ENCODE measurements at regions not wholly inside any gene's neighbourhood (a gene's known extent, or its start where the extent isn't known, plus 50 kb on each side); places are given as distances from the start of the nearest gene placed in this dataset.

GRCh38 chr3:151949706-151950105, 76.3 kb downstream of the SUCNR1 start:
- Histone ChIP-seq H3K9me3 (ENCODE audit: low read depth) (peaks cover 3% of the 10 kb centered on the region), H3K36me3 (ENCODE audit: low read depth) (no peaks in the 10 kb centered on the region), H3K27ac (no peak overlapping the region), H3K9me2 (ENCODE audit: insufficient read depth) (no peaks in the 10 kb centered on the region), H4K20me1 (ENCODE audit: insufficient read depth) (no peaks in the 10 kb centered on the region), H3F3A (ENCODE audit: insufficient read depth) (peaks cover 10% of the 10 kb centered on the region; the same call in 1 of the 2 replicates), H3K27me3 (replicated peaks; ENCODE audit: insufficient read depth) (no peaks in the 10 kb centered on the region), H3K79me2 (ENCODE audit: insufficient read depth) (no peaks in the 10 kb centered on the region), H2AFZ (no peak overlapping the region), H3K9ac (no peak overlapping the region), H3K4me2 (ENCODE audit: unreplicated experiment) (no peak overlapping the region), H3K4me1 (ENCODE audit: insufficient read depth) (peaks cover 17% of the 10 kb centered on the region), H3K4me3 (no peak overlapping the region)
- TF ChIP-seq EZH2phosphoT487 (IDR thresholded peaks at IDR 0.05; ENCODE audit: insufficient read depth, low read depth) (no peak), EZH2 (IDR thresholded peaks at IDR 0.05; ENCODE audit: insufficient read depth, poor library complexity, severe bottlenecking) (no peak)
- in situ Hi-C loops (cut with MboI): no loop called here
- WGBS, 2 experiments (ENCODE audit: low coverage in 1 of 2, low lambda C conversion rate in 2 of 2, missing lambda C conversion rate in 2 of 2): 94 to 95% methylated on average over 4 of the region's 4 CpGs
- no peak for DNase-seq

GRCh38 chr3:151955356-151955755, 81.9 kb downstream of the SUCNR1 start:
- Histone ChIP-seq H3K9me2 (ENCODE audit: insufficient read depth) (no peaks in the 10 kb centered on the region), H3K4me1 (ENCODE audit: insufficient read depth) (no peaks in the 10 kb centered on the region), H3K4me3 (no peak overlapping the region), H3F3A (ENCODE audit: insufficient read depth) (no peaks in the 10 kb centered on the region), H3K9ac (no peak overlapping the region), H4K20me1 (ENCODE audit: insufficient read depth) (no peaks in the 10 kb centered on the region), H3K79me2 (ENCODE audit: insufficient read depth) (no peaks in the 10 kb centered on the region), H2AFZ (no peak overlapping the region), H3K4me2 (ENCODE audit: unreplicated experiment) (no peak overlapping the region), H3K27me3 (replicated peaks; ENCODE audit: insufficient read depth) (no peaks in the 10 kb centered on the region), H3K9me3 (ENCODE audit: low read depth) (no peaks in the 10 kb centered on the region), H3K27ac (no peak overlapping the region), H3K36me3 (ENCODE audit: low read depth) (no peaks in the 10 kb centered on the region)
- in situ Hi-C loops (cut with MboI): no loop called here
- TF ChIP-seq EZH2phosphoT487 (IDR thresholded peaks at IDR 0.05; ENCODE audit: insufficient read depth, low read depth) (no peak), EZH2 (IDR thresholded peaks at IDR 0.05; ENCODE audit: insufficient read depth, poor library complexity, severe bottlenecking) (no peak)
- 87 to 90% methylated on average over 1 of the region's 1 CpG for WGBS, 2 experiments (ENCODE audit: low coverage in 1 of 2, low lambda C conversion rate in 2 of 2, missing lambda C conversion rate in 2 of 2)
- no peak for DNase-seq

- Histone ChIP-seq H3K4me1 (ENCODE audit: insufficient read depth) (0 out of 2 replicates have a peak, but pooled peaks cover 4% of the 10 kb centered on the region), H4K20me1 (ENCODE audit: insufficient read depth) (no peaks in the 10 kb centered on the region), H3K4me3 (no peak overlapping the region), H3K9me3 (ENCODE audit: low read depth) (no peaks in the 10 kb centered on the region), H3K36me3 (ENCODE audit: low read depth) (no peaks in the 10 kb centered on the region), H3K9me2 (ENCODE audit: insufficient read depth) (no peaks in the 10 kb centered on the region), H3K79me2 (ENCODE audit: insufficient read depth) (no peaks in the 10 kb centered on the region), H3K4me2 (ENCODE audit: unreplicated experiment) (no peak overlapping the region), H2AFZ (no peak overlapping the region), H3K27ac (no peak overlapping the region), H3F3A (ENCODE audit: insufficient read depth) (no peaks in the 10 kb centered on the region), H3K9ac (no peak overlapping the region), H3K27me3 (replicated peaks; ENCODE audit: insufficient read depth) (no peaks in the 10 kb centered on the region)
- TF ChIP-seq EZH2 (IDR thresholded peaks at IDR 0.05; ENCODE audit: insufficient read depth, poor library complexity, severe bottlenecking) (no peak), EZH2phosphoT487 (IDR thresholded peaks at IDR 0.05; ENCODE audit: insufficient read depth, low read depth) (no peak)
- in situ Hi-C loops (cut with MboI): no loop called here
- WGBS, 2 experiments (ENCODE audit: low coverage in 1 of 2, low lambda C conversion rate in 2 of 2, missing lambda C conversion rate in 2 of 2): 38 to 44% methylated on average over 4 of the region's 4 CpGs
- DNase-seq: no peak
These were observed 87.6 kb downstream of the SUCNR1 start for GRCh38 chr3:151960961-151961580.

GRCh38 chr3:151962352-151962751, 88.9 kb downstream of the SUCNR1 start:
- no peak for DNase-seq
- TF ChIP-seq EZH2phosphoT487 (IDR thresholded peaks at IDR 0.05; ENCODE audit: insufficient read depth, low read depth): no peak
- no peak for TF ChIP-seq EZH2 (IDR thresholded peaks at IDR 0.05; ENCODE audit: insufficient read depth, poor library complexity, severe bottlenecking)
- no peaks in the 10 kb centered on the region for H3K9me3 ChIP-seq (ENCODE audit: low read depth)
- no peaks in the 10 kb centered on the region for H4K20me1 ChIP-seq (ENCODE audit: insufficient read depth)
- H2AFZ ChIP-seq: no peak overlapping the region
- no peak overlapping the region for H3K27ac ChIP-seq
- no peaks in the 10 kb centered on the region for H3K79me2 ChIP-seq (ENCODE audit: insufficient read depth)
- no peak overlapping the region for H3K4me2 ChIP-seq (ENCODE audit: unreplicated experiment)
- 51 to 58% methylated on average over 1 of the region's 1 CpG for WGBS, 2 experiments (ENCODE audit: low coverage in 1 of 2, low lambda C conversion rate in 2 of 2, missing lambda C conversion rate in 2 of 2)
- H3K4me3 ChIP-seq: no peak overlapping the region
- 0 out of 2 replicates have a peak, but pooled peaks cover 4% of the 10 kb centered on the region for H3K4me1 ChIP-seq (ENCODE audit: insufficient read depth)
- no peaks in the 10 kb centered on the region for H3K36me3 ChIP-seq (ENCODE audit: low read depth)
- H3K27me3 ChIP-seq (replicated peaks; ENCODE audit: insufficient read depth): no peaks in the 10 kb centered on the region
- no peaks in the 10 kb centered on the region for H3F3A ChIP-seq (ENCODE audit: insufficient read depth)
- H3K9ac ChIP-seq: no peak overlapping the region
- no peaks in the 10 kb centered on the region for H3K9me2 ChIP-seq (ENCODE audit: insufficient read depth)
- in situ Hi-C loops (cut with MboI): no loop called here

- Histone ChIP-seq H4K20me1 (ENCODE audit: insufficient read depth) (no peaks in the 10 kb centered on the region), H3K4me3 (no peak overlapping the region), H3K9me2 (ENCODE audit: insufficient read depth) (no peaks in the 10 kb centered on the region), H3K9ac (no peak overlapping the region), H2AFZ (no peak overlapping the region), H3K79me2 (ENCODE audit: insufficient read depth) (no peaks in the 10 kb centered on the region), H3K4me2 (ENCODE audit: unreplicated experiment) (no peak overlapping the region), H3K27me3 (replicated peaks; ENCODE audit: insufficient read depth) (no peaks in the 10 kb centered on the region), H3K36me3 (ENCODE audit: low read depth) (no peaks in the 10 kb centered on the region), H3K27ac (no peak overlapping the region), H3K9me3 (ENCODE audit: low read depth) (no peaks in the 10 kb centered on the region), H3F3A (ENCODE audit: insufficient read depth) (no peaks in the 10 kb centered on the region), H3K4me1 (ENCODE audit: insufficient read depth) (0 out of 2 replicates have a peak, but pooled peaks cover 4% of the 10 kb centered on the region)
- TF ChIP-seq EZH2 (IDR thresholded peaks at IDR 0.05; ENCODE audit: insufficient read depth, poor library complexity, severe bottlenecking) (no peak), EZH2phosphoT487 (IDR thresholded peaks at IDR 0.05; ENCODE audit: insufficient read depth, low read depth) (no peak)
- no peak for DNase-seq
- in situ Hi-C loops (cut with MboI): no loop called here
These were observed 89.5 kb downstream of the SUCNR1 start for GRCh38 chr3:151962912-151963311.

Measured in GM23248 (cell line).